Trophoblast cell (in vitro differentiated cells and primary cell): ENCODE measurements at regions not wholly inside any gene's neighbourhood (a gene's known extent, or its start where the extent isn't known, plus 50 kb on each side); places are given as distances from the start of the nearest gene placed in this dataset.
A peak's percentile ranks its signal among the peaks of the same experiment; 100 is the strongest.

ENCODE experiments used
- DNase-seq, 2 donors: peaks; one replicate each; pipeline ENCODE4 v3.0.0-alpha.2; 2016
- H2AFZ ChIP-seq: 2 replicates; pipeline ENCODE4 v1.6.1; 2013; ENCODE audit warnings: low read length, moderate library complexity, mild to moderate bottlenecking; ENCODE audit not compliant: insufficient read depth, poor library complexity
- H2AK5ac ChIP-seq: 2 replicates; pipeline ENCODE4 v1.6.1; 2013; ENCODE audit warnings: mild to moderate bottlenecking, low read length
- H2BK120ac ChIP-seq: 2 replicates; pipeline ENCODE4 v1.6.1; 2013; ENCODE audit warnings: low read length, mild to moderate bottlenecking, moderate library complexity; ENCODE audit not compliant: insufficient read depth, poor library complexity
- H2BK12ac ChIP-seq: 2 replicates; pipeline ENCODE4 v1.6.1; 2013; ENCODE audit warnings: mild to moderate bottlenecking, low read length, moderate library complexity
- H2BK5ac ChIP-seq: 2 replicates; pipeline ENCODE4 v1.6.1; 2013; ENCODE audit warnings: low read length, low read depth, moderate library complexity, mild to moderate bottlenecking; ENCODE audit not compliant: poor library complexity
- H3K14ac ChIP-seq: 2 replicates; pipeline ENCODE4 v1.6.1; 2013; ENCODE audit warnings: mild to moderate bottlenecking, low read length
- H3K18ac ChIP-seq: 2 replicates; pipeline ENCODE4 v1.6.1; 2013; ENCODE audit warnings: mild to moderate bottlenecking, low read length
- H3K23ac ChIP-seq: 2 replicates; pipeline ENCODE4 v1.6.1; 2013; ENCODE audit warnings: low read length
- H3K27ac ChIP-seq: 2 replicates; pipeline ENCODE4 v1.5.1; 2013; ENCODE audit warnings: low read depth, mild to moderate bottlenecking, inconsistent platforms, low read length, moderate library complexity
- H3K27me3 ChIP-seq: 2 replicates; pipeline ENCODE4 v1.6.1; 2013; ENCODE audit warnings: inconsistent platforms, mild to moderate bottlenecking, low read length, moderate library complexity; ENCODE audit not compliant: insufficient read depth
- H3K36me3 ChIP-seq, 2 experiments: 1 replicate in 1 of 2; 2 replicates in 1 of 2; pipeline ENCODE4 v1.6.1; 2013; ENCODE audit warnings: low read length in 2 of 2, mild to moderate bottlenecking in 2 of 2, moderate library complexity in 1 of 2; ENCODE audit not compliant: insufficient read depth in 2 of 2, control insufficient read depth in 1 of 2
- H3K4ac ChIP-seq: 2 replicates; pipeline ENCODE4 v1.6.1; 2013; ENCODE audit warnings: low read depth, mild to moderate bottlenecking, low read length, moderate library complexity
- H3K4me1 ChIP-seq, 2 experiments: 1 replicate in 1 of 2; 2 replicates in 1 of 2; pipeline ENCODE4 v1.6.1; 2013; ENCODE audit warnings: low read length in 2 of 2, mild to moderate bottlenecking in 2 of 2, moderate library complexity in 1 of 2; ENCODE audit not compliant: insufficient read depth in 2 of 2, control insufficient read depth in 1 of 2
- H3K4me2 ChIP-seq: 2 replicates; pipeline ENCODE4 v1.6.1; 2013; ENCODE audit warnings: inconsistent platforms, mild to moderate bottlenecking, low read length, moderate library complexity
- H3K4me3 ChIP-seq: 2 replicates; pipeline ENCODE4 v1.5.1; 2013; ENCODE audit warnings: mild to moderate bottlenecking, low read depth, low read length, inconsistent platforms
- H3K79me1 ChIP-seq: one replicate; pipeline ENCODE4 v1.6.1; 2013; ENCODE audit warnings: low read length
- H3K79me2 ChIP-seq: 2 replicates; pipeline ENCODE4 v1.6.1; 2013; ENCODE audit warnings: low read length, mild to moderate bottlenecking; ENCODE audit not compliant: control insufficient read depth, insufficient read depth, poor library complexity
- H3K9ac ChIP-seq: 2 replicates; pipeline ENCODE4 v1.6.1; 2013; ENCODE audit warnings: mild to moderate bottlenecking, low read length
- H3K9me3 ChIP-seq: 2 replicates; pipeline ENCODE4 v1.6.1; 2013; ENCODE audit warnings: low read depth, mild to moderate bottlenecking, control low read depth, inconsistent platforms, low read length; ENCODE audit not compliant: insufficient read depth
- H4K12ac ChIP-seq: 2 replicates; pipeline ENCODE4 v1.6.1; 2013; ENCODE audit warnings: low read depth, mild to moderate bottlenecking, low read length, moderate library complexity
- H4K8ac ChIP-seq: 2 replicates; pipeline ENCODE4 v1.6.1; 2013; ENCODE audit warnings: low read depth, mild to moderate bottlenecking, low read length, moderate library complexity
- H4K91ac ChIP-seq: one replicate; pipeline ENCODE4 v1.6.1; 2013; ENCODE audit warnings: low read depth, mild to moderate bottlenecking, low read length, moderate library complexity
- whole genome bisulfite sequencing: extraction: QIAGEN DNeasy Blood & Tissue Kit; methylation state at CpG from one replicate; pipeline ENCODE4 v1.1.7; 2013; ENCODE audit warnings: missing lambda C conversion rate; ENCODE audit not compliant: insufficient read length, insufficient coverage; ENCODE audit errors: extremely low coverage; 5-methylcytosine and 5-hydroxymethylcytosine counted together

- Histone ChIP-seq H2BK120ac (no peak overlapping the region), H3K4me1 (no peaks in the 10 kb centered on the region), H3K4ac (no peak overlapping the region), H3K4me2 (no peak overlapping the region), H3K4me3 (no peak overlapping the region), H2AK5ac (no peak overlapping the region), H3K27me3 (no peaks in the 10 kb centered on the region), H3K14ac (no peak overlapping the region), H3K36me3 (no peaks in the 10 kb centered on the region), H2BK12ac (no peak overlapping the region), H3K9ac (no peak overlapping the region), H4K12ac (no peak overlapping the region), H2AFZ (no peak overlapping the region), H2BK5ac (no peak overlapping the region), H3K23ac (no peak overlapping the region), H3K79me2 (no peaks in the 10 kb centered on the region), H3K27ac (no peak overlapping the region), H3K79me1 (no peaks in the 10 kb centered on the region), H4K8ac (no peak overlapping the region), H4K91ac (no peak overlapping the region), H3K18ac (no peak overlapping the region), H3K9me3 (peaks cover 3% of the 10 kb centered on the region)
- no CpG with 5 or more reads among the region's 12 CpGs for WGBS
- no peak for DNase-seq
Measured at GRCh38 chr5:6134281-6134680, 244.1 kb downstream of the MED10 start.

- Histone ChIP-seq H3K4ac (no peak overlapping the region), H4K12ac (no peak overlapping the region), H3K27ac (no peak overlapping the region), H3K79me2 (no peaks in the 10 kb centered on the region), H3K79me1 (no peaks in the 10 kb centered on the region), H3K36me3 (no peaks in the 10 kb centered on the region), H2BK120ac (no peak overlapping the region), H2AK5ac (no peak overlapping the region), H2BK5ac (no peak overlapping the region), H2AFZ (no peak overlapping the region), H3K23ac (peak overlapping the region; percentile 58), H3K9ac (no peak overlapping the region), H4K8ac (no peak overlapping the region), H3K4me3 (no peak overlapping the region), H3K9me3 (peaks cover 10% of the 10 kb centered on the region), H2BK12ac (no peak overlapping the region), H3K4me1 (no peaks in the 10 kb centered on the region), H3K27me3 (no peaks in the 10 kb centered on the region), H3K18ac (no peak overlapping the region), H3K4me2 (no peak overlapping the region), H4K91ac (no peak overlapping the region), H3K14ac (no peak overlapping the region)
- no CpG with 5 or more reads among the region's 2 CpGs for WGBS
- no peak for DNase-seq
Measured at GRCh38 chr5:6125781-6126180, 252.6 kb downstream of the MED10 start.

- Histone ChIP-seq H3K4ac (no peak overlapping the region), H3K18ac (no peak overlapping the region), H3K36me3 (no peaks in the 10 kb centered on the region), H3K27me3 (no peaks in the 10 kb centered on the region), H3K79me2 (no peaks in the 10 kb centered on the region), H3K4me2 (no peak overlapping the region), H3K27ac (no peak overlapping the region), H2AFZ (no peak overlapping the region), H3K9ac (no peak overlapping the region), H2BK5ac (no peak overlapping the region), H3K14ac (no peak overlapping the region), H3K79me1 (no peaks in the 10 kb centered on the region), H4K91ac (no peak overlapping the region), H4K8ac (no peak overlapping the region), H2BK120ac (no peak overlapping the region), H3K23ac (no peak overlapping the region), H3K4me3 (no peak overlapping the region), H2AK5ac (no peak overlapping the region), H2BK12ac (no peak overlapping the region), H3K4me1 (no peaks in the 10 kb centered on the region), H3K9me3 (peaks cover 4% of the 10 kb centered on the region), H4K12ac (no peak overlapping the region)
- no CpG with 5 or more reads among the region's 4 CpGs for WGBS
- DNase-seq: no peak
Measured at GRCh38 chr5:6118691-6119090, 259.7 kb downstream of the MED10 start.

- Histone ChIP-seq H4K91ac (no peak overlapping the region), H3K14ac (no peak overlapping the region), H3K4me1 (no peaks in the 10 kb centered on the region), H2BK12ac (no peak overlapping the region), H3K23ac (no peak overlapping the region), H2AFZ (no peak overlapping the region), H3K36me3 (no peaks in the 10 kb centered on the region), H3K27ac (no peak overlapping the region), H3K4me2 (no peak overlapping the region), H3K27me3 (no peaks in the 10 kb centered on the region), H3K4ac (no peak overlapping the region), H3K79me2 (no peaks in the 10 kb centered on the region), H2AK5ac (no peak overlapping the region), H4K12ac (no peak overlapping the region), H2BK120ac (no peak overlapping the region), H3K4me3 (no peak overlapping the region), H3K79me1 (no peaks in the 10 kb centered on the region), H3K9ac (no peak overlapping the region), H3K9me3 (peaks cover 2% of the 10 kb centered on the region), H4K8ac (no peak overlapping the region), H3K18ac (no peak overlapping the region), H2BK5ac (no peak overlapping the region)
- DNase-seq: no peak
- WGBS: no CpG with 5 or more reads among the region's 1 CpG
Measured at GRCh38 chr5:6117212-6117611, 261.1 kb downstream of the MED10 start.
